Occipital lobe (tissue), 1 donor: ENCODE measurements at regions not wholly inside any gene's neighbourhood (a gene's known extent, or its start where the extent isn't known, plus 50 kb on each side); places are given as distances from the start of the nearest gene placed in this dataset.
"Not testable (repeated sequence)": the region's sequence is repeated elsewhere in the genome, so short reads cannot be mapped to it uniquely, and the experiment has no call there.

ENCODE experiments used
- DNase-seq: peaks from one replicate; lab custom pipeline; 2025; lab: John Stamatoyannopoulos, UW

- no peak for DNase-seq
Observed at GRCh38 chr12:114123108-114123507, 157.0 kb upstream of the RBM19 start.

- no peak for DNase-seq
Observed at GRCh38 chr12:114122016-114122415, 155.9 kb upstream of the RBM19 start.

GRCh38 chr12:114119316-114119715 lies 153.2 kb upstream of the RBM19 start:
- no peak for DNase-seq

GRCh38 chr12:114096461-114096860 lies 130.3 kb upstream of the RBM19 start:
- no peak for DNase-seq

- DNase-seq: no peak
Observed at GRCh38 chr12:114093520-114093919, 127.4 kb upstream of the RBM19 start.

- DNase-seq: no peak
Observed at GRCh38 chr12:114092981-114093380, 126.9 kb upstream of the RBM19 start.

GRCh38 chr12:114090211-114090610 lies 124.1 kb upstream of the RBM19 start:
- DNase-seq: no peak

- no peak for DNase-seq
Observed at GRCh38 chr12:114073076-114073475, 107.0 kb upstream of the RBM19 start.

- no peak for DNase-seq
Observed at GRCh38 chr12:114069507-114069906, 103.4 kb upstream of the RBM19 start.

GRCh38 chr12:114064497-114064896 lies 98.4 kb upstream of the RBM19 start:
- DNase-seq: no peak

GRCh38 chr12:114064034-114064433 lies 97.9 kb upstream of the RBM19 start:
- not testable (repeated sequence) for DNase-seq

- no peak for DNase-seq
Observed at GRCh38 chr12:114063435-114063834, 97.3 kb upstream of the RBM19 start.

GRCh38 chr12:114056351-114056750 lies 90.2 kb upstream of the RBM19 start:
- not testable (repeated sequence) for DNase-seq

- no peak for DNase-seq
Observed at GRCh38 chr12:114054982-114055381, 88.9 kb upstream of the RBM19 start.

- no peak for DNase-seq
Observed at GRCh38 chr12:114046236-114046998, 80.3 kb upstream of the RBM19 start.

GRCh38 chr12:114045349-114045748 lies 79.2 kb upstream of the RBM19 start:
- no peak for DNase-seq

- no peak for DNase-seq
Observed at GRCh38 chr12:114041590-114041989, 75.5 kb upstream of the RBM19 start.

GRCh38 chr12:114041136-114041535 lies 75.0 kb upstream of the RBM19 start:
- no peak for DNase-seq

- DNase-seq: no peak
Observed at GRCh38 chr12:114038962-114039361, 72.8 kb upstream of the RBM19 start.

GRCh38 chr12:114032801-114033200 lies 66.7 kb upstream of the RBM19 start:
- DNase-seq: no peak

- no peak for DNase-seq
Observed at GRCh38 chr12:114030451-114030850, 64.3 kb upstream of the RBM19 start.

- DNase-seq: no peak
Observed at GRCh38 chr12:114026805-114027204, 60.7 kb upstream of the RBM19 start.

- no peak for DNase-seq
Observed at GRCh38 chr12:114025935-114026334, 59.8 kb upstream of the RBM19 start.

- DNase-seq: not testable (repeated sequence)
Observed at GRCh38 chr12:114022081-114022480, 56.0 kb upstream of the RBM19 start.
